ENCODE measurements at regions not wholly inside any gene's neighbourhood (a gene's known extent, or its start where the extent isn't known, plus 50 kb on each side); places are given as distances from the start of the nearest gene placed in this dataset.
"Not testable (repeated sequence)": the region's sequence is repeated elsewhere in the genome, so short reads cannot be mapped to it uniquely, and the experiment has no call there.

DNA sequence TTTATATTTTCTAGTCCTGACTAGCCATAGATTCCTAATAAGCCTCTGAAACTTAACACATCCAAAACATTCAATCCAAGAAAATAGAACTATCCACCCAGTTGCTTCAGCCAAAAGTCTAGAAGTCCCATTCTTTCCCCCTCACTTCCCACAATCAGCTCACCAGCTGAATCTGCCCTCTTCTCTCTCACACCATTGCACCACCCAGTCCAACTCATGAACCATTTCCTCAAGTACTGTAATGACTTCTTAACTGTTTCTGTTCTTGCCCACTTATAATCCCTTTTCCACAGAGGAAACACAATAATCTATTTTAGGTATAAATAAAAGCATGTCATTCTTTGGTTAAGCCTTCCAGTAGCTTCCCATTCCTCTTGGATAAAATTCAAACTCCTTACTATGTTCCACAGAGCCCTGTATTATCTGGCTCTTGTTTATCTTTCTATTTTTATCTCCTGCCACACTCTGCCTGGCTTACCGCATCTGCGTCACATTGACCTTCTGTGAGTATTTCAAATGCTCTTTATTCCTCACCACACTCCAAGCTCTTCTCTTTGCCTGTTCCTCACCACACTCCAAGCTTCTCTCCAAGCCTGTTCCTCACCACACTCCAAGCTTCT lies 205.9 kb upstream of the FRG1 start:
- not testable (repeated sequence) for DNase-seq (ENCODE audit: low read depth); H3K4me3 ChIP-seq (ENCODE audit: low read depth, low read length)

DNA sequence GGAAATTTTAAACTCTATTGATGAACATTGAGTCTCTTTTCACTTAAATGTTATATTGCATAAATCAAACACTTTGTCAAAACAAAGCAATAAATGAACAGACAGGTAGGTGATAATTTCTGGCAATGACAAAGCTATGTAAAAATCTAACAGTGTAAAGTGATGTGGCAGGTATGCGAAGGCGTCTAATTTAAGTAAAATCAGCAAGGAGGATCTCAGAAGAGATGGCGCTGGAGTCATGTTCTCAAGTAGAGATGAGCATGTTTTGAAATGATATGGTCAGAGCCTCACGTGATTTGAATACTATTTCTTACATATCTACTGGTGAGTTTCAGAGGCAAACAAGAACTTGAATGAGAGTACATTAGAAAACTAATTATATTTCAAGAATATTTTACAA lies 204.0 kb upstream of the FRG1 start:
- not testable (repeated sequence) for H3K4me3 ChIP-seq (ENCODE audit: low read depth, low read length); DNase-seq (ENCODE audit: low read depth)

DNA sequence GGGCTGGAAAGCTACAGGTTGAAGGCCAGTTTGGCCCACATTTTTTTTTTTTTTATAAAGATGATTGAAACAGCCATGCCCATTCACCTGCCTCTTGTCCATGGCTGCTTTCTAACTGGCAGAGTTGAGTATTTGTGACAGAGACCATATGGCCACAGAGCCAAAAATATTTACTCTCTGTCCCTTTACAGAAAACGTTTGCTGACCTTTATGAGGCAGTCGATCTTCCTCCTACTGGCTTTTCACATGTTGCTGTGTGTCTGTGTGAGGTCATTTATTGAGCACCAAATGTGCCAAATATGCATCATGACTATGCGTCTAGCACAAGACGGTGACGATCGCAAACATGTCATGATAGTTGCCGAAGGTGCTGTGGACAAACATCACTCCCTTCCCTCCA lies 200.6 kb upstream of the FRG1 start:
- DNase-seq (ENCODE audit: low read depth): not testable (repeated sequence)

DNA sequence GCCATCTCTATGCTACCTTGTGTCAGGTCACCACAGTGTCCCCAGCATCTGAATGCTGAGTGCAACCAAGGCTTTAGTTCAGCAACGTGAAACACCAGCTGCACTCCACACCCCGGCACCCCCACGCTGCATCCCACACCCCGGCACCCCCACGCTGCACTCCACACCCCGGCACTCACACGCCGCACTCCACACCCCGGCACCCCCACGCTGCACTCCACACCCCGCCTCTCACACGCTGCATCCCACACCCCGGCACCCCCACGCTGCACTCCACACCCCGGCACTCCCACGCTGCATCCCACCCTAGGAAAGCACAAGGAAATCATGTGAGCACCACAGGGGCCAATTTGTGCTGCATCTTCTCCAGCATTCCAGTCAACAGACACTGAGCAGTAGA lies 199.8 kb upstream of the FRG1 start:
- TF ChIP-seq, protein P1, sequence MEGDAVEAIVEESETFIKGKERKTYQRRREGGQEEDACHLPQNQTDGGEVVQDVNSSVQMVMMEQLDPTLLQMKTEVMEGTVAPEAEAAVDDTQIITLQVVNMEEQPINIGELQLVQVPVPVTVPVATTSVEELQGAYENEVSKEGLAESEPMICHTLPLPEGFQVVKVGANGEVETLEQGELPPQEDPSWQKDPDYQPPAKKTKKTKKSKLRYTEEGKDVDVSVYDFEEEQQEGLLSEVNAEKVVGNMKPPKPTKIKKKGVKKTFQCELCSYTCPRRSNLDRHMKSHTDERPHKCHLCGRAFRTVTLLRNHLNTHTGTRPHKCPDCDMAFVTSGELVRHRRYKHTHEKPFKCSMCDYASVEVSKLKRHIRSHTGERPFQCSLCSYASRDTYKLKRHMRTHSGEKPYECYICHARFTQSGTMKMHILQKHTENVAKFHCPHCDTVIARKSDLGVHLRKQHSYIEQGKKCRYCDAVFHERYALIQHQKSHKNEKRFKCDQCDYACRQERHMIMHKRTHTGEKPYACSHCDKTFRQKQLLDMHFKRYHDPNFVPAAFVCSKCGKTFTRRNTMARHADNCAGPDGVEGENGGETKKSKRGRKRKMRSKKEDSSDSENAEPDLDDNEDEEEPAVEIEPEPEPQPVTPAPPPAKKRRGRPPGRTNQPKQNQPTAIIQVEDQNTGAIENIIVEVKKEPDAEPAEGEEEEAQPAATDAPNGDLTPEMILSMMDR (conservative IDR thresholded peaks at IDR 0.05; ENCODE audit: low read depth, low read length): no peak
- H3K4me3 ChIP-seq (ENCODE audit: low read depth, low read length): no peak overlapping the region
- no peak for DNase-seq (ENCODE audit: low read depth)

More for the DNA sequence above, 200.6 kb upstream of the FRG1 start:
- not testable (repeated sequence) for H3K4me3 ChIP-seq (ENCODE audit: low read depth, low read length)

DNA sequence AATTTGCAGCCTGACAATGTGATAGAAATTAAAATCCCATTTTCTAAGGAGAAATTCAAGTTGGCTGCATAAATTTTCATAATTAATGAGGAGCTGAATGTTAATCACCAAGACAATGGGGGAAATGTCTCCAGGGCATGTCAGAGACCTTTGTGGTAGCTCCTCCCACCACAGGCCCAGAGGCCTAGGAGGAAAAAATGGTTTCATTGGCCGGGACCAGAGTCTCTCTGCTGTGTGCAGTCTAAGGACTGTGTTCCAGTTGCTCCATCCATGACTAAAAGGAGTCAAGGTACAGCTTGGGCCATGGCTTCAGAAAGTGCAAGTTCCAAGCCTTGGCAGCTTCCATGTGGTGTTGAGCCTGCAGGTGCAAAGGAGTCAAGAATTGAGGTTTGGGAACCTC lies 187.6 kb upstream of the FRG1 start:
- DNase-seq (ENCODE audit: low read depth); H3K4me3 ChIP-seq (ENCODE audit: low read depth, low read length): not testable (repeated sequence)

DNA sequence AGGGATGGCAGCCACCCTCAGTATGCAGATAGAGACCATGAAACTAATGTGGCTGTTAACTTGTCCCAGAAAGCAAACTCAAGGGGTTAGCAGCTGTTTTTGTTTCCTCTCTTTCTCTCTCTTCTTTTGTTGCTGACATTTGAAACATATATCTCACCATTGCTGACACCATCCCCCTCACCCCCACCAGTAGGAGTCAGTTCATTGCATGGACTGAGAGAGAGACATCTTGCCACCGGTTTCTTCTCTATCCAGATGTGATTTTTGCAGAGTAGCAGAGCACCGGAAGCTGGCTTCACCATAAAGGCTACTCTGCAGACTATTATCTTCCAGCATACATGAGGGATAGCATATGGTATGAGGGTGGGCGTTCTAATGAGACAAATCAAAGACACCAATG lies 177.1 kb upstream of the FRG1 start:
- no peak overlapping the region for H3K4me3 ChIP-seq (ENCODE audit: low read depth, low read length)
- TF ChIP-seq, protein P1 (conservative IDR thresholded peaks at IDR 0.05; ENCODE audit: low read depth, low read length): no peak
- DNase-seq (ENCODE audit: low read depth): no peak

DNA sequence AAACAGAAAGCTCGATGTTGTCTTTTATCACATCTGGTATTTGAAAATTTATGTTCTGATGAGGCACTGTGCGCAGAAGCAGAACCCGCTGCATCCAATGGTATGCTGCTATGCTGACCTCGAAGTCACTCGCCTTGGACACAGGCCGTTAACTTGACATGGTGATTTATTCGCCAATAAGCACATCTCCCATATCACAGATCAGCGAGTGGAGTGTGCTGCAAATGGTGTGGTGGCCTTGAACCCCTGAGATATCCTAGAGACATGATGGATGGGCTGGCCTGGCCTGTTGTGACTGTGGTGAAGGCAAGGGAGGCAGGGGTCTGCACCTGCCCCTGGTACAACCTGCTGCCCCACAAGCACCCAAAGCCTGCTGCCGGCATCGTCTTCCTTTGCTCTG lies 175.4 kb upstream of the FRG1 start:
- no peak for DNase-seq (ENCODE audit: low read depth)
- TF ChIP-seq, protein P1 (conservative IDR thresholded peaks at IDR 0.05; ENCODE audit: low read depth, low read length): no peak
- H3K4me3 ChIP-seq (ENCODE audit: low read depth, low read length): no peak overlapping the region

DNA sequence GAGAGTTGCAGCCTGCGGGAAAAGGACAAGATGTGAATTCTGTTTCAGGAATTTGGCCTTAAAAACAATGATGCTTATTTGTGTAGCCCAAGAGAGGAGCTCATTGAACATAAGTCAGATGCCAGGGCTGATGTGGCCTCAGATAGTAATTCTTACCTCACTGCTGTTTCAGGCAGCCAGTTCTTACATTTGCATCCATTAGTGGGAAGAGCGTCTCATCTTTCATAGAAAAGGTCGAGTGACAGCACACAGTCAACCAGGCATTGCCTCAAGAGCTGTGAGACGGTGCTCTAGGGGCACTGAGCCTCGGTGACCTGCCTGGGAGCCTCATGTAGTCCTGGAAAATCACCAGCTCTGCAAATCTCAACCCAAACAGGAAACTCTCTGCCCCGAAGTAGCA lies 174.9 kb upstream of the FRG1 start:
- TF ChIP-seq, protein P1 (conservative IDR thresholded peaks at IDR 0.05; ENCODE audit: low read depth, low read length): no peak
- DNase-seq (ENCODE audit: low read depth): no peak
- no peak overlapping the region for H3K4me3 ChIP-seq (ENCODE audit: low read depth, low read length)

DNA sequence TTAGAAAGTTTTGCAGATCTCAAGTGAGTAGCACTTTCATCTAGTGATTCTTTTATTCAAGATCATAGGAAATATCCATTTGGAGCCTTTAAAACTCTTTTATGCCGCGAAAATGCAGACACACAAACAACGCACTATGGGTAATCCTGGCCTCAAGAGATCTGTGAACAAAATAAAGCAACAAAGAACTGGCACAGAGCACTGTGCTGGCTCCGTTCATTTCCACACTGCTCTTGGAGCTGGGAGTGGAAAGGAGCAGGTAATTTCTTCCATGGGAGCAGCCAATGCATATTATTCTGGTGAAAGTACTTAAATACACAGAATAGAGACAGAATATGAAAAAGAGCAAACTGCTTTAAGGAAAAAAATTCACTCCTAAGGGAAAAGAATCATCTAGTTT lies 172.7 kb upstream of the FRG1 start:
- TF ChIP-seq, protein P1 (conservative IDR thresholded peaks at IDR 0.05; ENCODE audit: low read depth, low read length): no peak
- DNase-seq (ENCODE audit: low read depth): no peak
- no peak overlapping the region for H3K4me3 ChIP-seq (ENCODE audit: low read depth, low read length)
